ENCODE measurements at regions not wholly inside any gene's neighbourhood (a gene's known extent, or its start where the extent isn't known, plus 50 kb on each side); places are given as distances from the start of the nearest gene placed in this dataset.

GRCh38 chr9:99464568-99464967 is 242.5 kb downstream of the SEC61B start:
- TF ChIP-seq EZH2 (IDR thresholded peaks at IDR 0.05; ENCODE audit: borderline replicate concordance, low read depth, low read length, severe bottlenecking) (no peak), CTCF (IDR thresholded peaks at IDR 0.05; ENCODE audit: borderline replicate concordance, extremely low read depth, low read length, poor library complexity, severe bottlenecking) (no peak)

Data from DND-41 (cell line).